GM23338 (cell line): ENCODE measurements at regions not wholly inside any gene's neighbourhood (a gene's known extent, or its start where the extent isn't known, plus 50 kb on each side); places are given as distances from the start of the nearest gene placed in this dataset.

Experiments
- ATAC-seq: fragments of 200-7000 bp; cut with Tn5 transposase; 3 replicates; pipeline ENCODE4 v1.9.1; 2020
- DNase-seq: peaks from one replicate; pipeline ENCODE4 v3.0.0-alpha.2; 2015; ENCODE audit warnings: low spot score
- H2AFZ ChIP-seq: fragments of 200-600 bp; sonication (generic); 2 replicates; pipeline ENCODE4 v1.8.0; 2016; ENCODE audit warnings: antibody characterized with exemption, mild to moderate bottlenecking, moderate library complexity
- H3F3A ChIP-seq: fragments of 200-600 bp; sonication (generic); replicated peaks from 2 replicates; pipeline ENCODE4 v1.8.0; 2017; ENCODE audit warnings: antibody characterized with exemption, mixed run types, low read depth
- H3K27ac ChIP-seq: fragments of 200-600 bp; sonication (generic); 2 replicates; pipeline ENCODE4 v1.6.1; 2016; ENCODE audit warnings: low read depth
- H3K27me3 ChIP-seq: fragments of 200-600 bp; sonication (generic); 2 replicates; pipeline ENCODE4 v1.8.0; 2016; ENCODE audit warnings: mild to moderate bottlenecking, mixed run types, moderate library complexity; ENCODE audit not compliant: insufficient read depth
- H3K36me3 ChIP-seq: fragments of 200-600 bp; sonication (generic); 2 replicates; pipeline ENCODE4 v1.8.0; 2016; ENCODE audit warnings: mild to moderate bottlenecking; ENCODE audit not compliant: insufficient read depth
- H3K4me1 ChIP-seq: fragments of 200-600 bp; sonication (generic); 2 replicates; pipeline ENCODE4 v1.8.0; 2016; ENCODE audit warnings: mild to moderate bottlenecking, moderate library complexity; ENCODE audit not compliant: insufficient read depth
- H3K4me2 ChIP-seq: fragments of 200-600 bp; sonication (generic); 2 replicates; pipeline ENCODE4 v1.7.1; 2017; ENCODE audit warnings: mixed run types
- H3K4me3 ChIP-seq: fragments of 200-600 bp; sonication (generic); 2 replicates; pipeline ENCODE4 v1.6.1; 2016; ENCODE audit warnings: mixed run types
- H3K79me2 ChIP-seq: fragments of 200-600 bp; sonication (generic); replicated peaks from 2 replicates; pipeline ENCODE4 v1.8.0; 2017; ENCODE audit warnings: mild to moderate bottlenecking; ENCODE audit not compliant: insufficient read depth
- H3K9me2 ChIP-seq: fragments of 200-600 bp; sonication (generic); 2 replicates; pipeline ENCODE4 v1.8.0; 2017; ENCODE audit not compliant: insufficient read depth
- H4K20me1 ChIP-seq: fragments of 200-600 bp; sonication (generic); replicated peaks from 2 replicates; pipeline ENCODE4 v1.8.0; 2017; ENCODE audit warnings: mild to moderate bottlenecking; ENCODE audit not compliant: insufficient read depth
- H3K27ac Mint-ChIP-seq: 2 replicates; pipeline ENCODE4 v1.8.0; 2020; ENCODE audit warnings: inconsistent platforms, mild to moderate bottlenecking, moderate library complexity, mixed read lengths
- H3K27me3 Mint-ChIP-seq: 3 replicates; pipeline ENCODE4 v1.8.0; 2022; ENCODE audit warnings: low read depth, mild to moderate bottlenecking, moderate library complexity, mixed read lengths, inconsistent platforms; ENCODE audit not compliant: insufficient read depth, poor library complexity
- H3K36me3 Mint-ChIP-seq: 3 replicates; pipeline ENCODE4 v1.8.0; 2021; ENCODE audit warnings: low read depth, mild to moderate bottlenecking, inconsistent platforms, moderate library complexity, mixed read lengths
- H3K4me1 Mint-ChIP-seq: 3 replicates; pipeline ENCODE4 v1.8.0; 2020; ENCODE audit warnings: mild to moderate bottlenecking, inconsistent platforms, mixed read lengths
- H3K4me3 Mint-ChIP-seq: 3 replicates; pipeline ENCODE4 v1.8.0; 2021; ENCODE audit warnings: moderate library complexity, mild to moderate bottlenecking, inconsistent platforms, mixed read lengths
- H3K9me3 Mint-ChIP-seq: 3 replicates; pipeline ENCODE4 v1.8.0; 2020; ENCODE audit warnings: moderate library complexity, mild to moderate bottlenecking, inconsistent platforms, mixed read lengths
- CREB1 ChIP-seq: fragments of 250-450 bp; sonication (Bioruptor Pico); IDR thresholded peaks from 2 replicates; pipeline ENCODE4 v1.5.0; 2020; ENCODE audit warnings: low read depth, mild to moderate bottlenecking, moderate library complexity
- EZH2 ChIP-seq: fragments of 200-600 bp; sonication (generic); IDR thresholded peaks from one replicate; pipeline ENCODE4 v1.8.0; 2017; ENCODE audit warnings: antibody characterized with exemption, mild to moderate bottlenecking, low read depth; ENCODE audit not compliant: unreplicated experiment
- NANOG ChIP-seq: IDR thresholded peaks from 2 replicates; pipeline ENCODE4 v1.6.1; 2016; ENCODE audit warnings: antibody characterized with exemption, borderline replicate concordance
- POLR2AphosphoS5 ChIP-seq: IDR thresholded peaks from 2 replicates; pipeline ENCODE4 v1.6.1; 2016; ENCODE audit warnings: antibody characterized with exemption, low read depth
- STAT1 ChIP-seq: IDR thresholded peaks from one replicate; pipeline ENCODE4 v1.6.1; 2016; ENCODE audit warnings: antibody characterized with exemption; ENCODE audit not compliant: unreplicated experiment
- ZNF114 ChIP-seq: fragments of 250-450 bp; sonication (Bioruptor Pico); IDR thresholded peaks from 2 replicates; pipeline ENCODE4 v1.5.0; 2020; ENCODE audit warnings: mild to moderate bottlenecking, moderate library complexity
- ZNF331 ChIP-seq: fragments of 250-450 bp; sonication (Bioruptor Pico); IDR thresholded peaks from 2 replicates; pipeline ENCODE4 v1.5.0; 2020; ENCODE audit warnings: low read depth, mild to moderate bottlenecking, moderate library complexity
- TF ChIP-seq, protein P1 (sequence below): IDR thresholded peaks from one replicate; pipeline ENCODE4 v1.6.1; 2018; ENCODE audit warnings: antibody characterized with exemption; ENCODE audit not compliant: unreplicated experiment
- TF ChIP-seq, protein P2 (sequence below): fragments of 250-450 bp; sonication (Bioruptor Pico); IDR thresholded peaks from 2 replicates; pipeline ENCODE4 v1.5.0; 2020; ENCODE audit warnings: mild to moderate bottlenecking, moderate library complexity
- TF ChIP-seq, protein P3 (sequence below): IDR thresholded peaks from 2 replicates; pipeline ENCODE4 v1.6.1; 2016; ENCODE audit warnings: antibody characterized with exemption

DNA sequence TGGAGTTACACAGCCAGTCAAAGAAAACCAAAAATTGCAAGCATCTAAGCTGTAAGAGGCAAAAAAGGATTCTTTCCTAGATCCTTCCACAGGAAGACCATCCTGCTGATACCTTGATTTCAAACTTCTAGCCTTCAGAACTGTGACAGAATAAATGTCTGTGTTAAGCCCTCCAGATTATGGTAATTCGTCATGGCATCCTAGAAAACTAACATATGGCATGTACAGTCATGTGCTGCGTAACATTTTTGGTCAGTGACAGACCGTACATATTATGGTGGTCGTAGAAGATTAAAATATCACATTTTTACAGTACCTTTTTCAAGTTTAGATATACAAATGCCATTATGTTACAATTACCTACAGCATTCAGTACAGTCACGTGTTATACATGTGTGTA lies 660.9 kb upstream of the LMO3 start (continued):
- TF ChIP-seq, protein P1, sequence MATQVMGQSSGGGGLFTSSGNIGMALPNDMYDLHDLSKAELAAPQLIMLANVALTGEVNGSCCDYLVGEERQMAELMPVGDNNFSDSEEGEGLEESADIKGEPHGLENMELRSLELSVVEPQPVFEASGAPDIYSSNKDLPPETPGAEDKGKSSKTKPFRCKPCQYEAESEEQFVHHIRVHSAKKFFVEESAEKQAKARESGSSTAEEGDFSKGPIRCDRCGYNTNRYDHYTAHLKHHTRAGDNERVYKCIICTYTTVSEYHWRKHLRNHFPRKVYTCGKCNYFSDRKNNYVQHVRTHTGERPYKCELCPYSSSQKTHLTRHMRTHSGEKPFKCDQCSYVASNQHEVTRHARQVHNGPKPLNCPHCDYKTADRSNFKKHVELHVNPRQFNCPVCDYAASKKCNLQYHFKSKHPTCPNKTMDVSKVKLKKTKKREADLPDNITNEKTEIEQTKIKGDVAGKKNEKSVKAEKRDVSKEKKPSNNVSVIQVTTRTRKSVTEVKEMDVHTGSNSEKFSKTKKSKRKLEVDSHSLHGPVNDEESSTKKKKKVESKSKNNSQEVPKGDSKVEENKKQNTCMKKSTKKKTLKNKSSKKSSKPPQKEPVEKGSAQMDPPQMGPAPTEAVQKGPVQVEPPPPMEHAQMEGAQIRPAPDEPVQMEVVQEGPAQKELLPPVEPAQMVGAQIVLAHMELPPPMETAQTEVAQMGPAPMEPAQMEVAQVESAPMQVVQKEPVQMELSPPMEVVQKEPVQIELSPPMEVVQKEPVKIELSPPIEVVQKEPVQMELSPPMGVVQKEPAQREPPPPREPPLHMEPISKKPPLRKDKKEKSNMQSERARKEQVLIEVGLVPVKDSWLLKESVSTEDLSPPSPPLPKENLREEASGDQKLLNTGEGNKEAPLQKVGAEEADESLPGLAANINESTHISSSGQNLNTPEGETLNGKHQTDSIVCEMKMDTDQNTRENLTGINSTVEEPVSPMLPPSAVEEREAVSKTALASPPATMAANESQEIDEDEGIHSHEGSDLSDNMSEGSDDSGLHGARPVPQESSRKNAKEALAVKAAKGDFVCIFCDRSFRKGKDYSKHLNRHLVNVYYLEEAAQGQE: no peak
- no peak for TF ChIP-seq ZNF114 (CRISPR knock-in tag)
- TF ChIP-seq, protein P2, sequence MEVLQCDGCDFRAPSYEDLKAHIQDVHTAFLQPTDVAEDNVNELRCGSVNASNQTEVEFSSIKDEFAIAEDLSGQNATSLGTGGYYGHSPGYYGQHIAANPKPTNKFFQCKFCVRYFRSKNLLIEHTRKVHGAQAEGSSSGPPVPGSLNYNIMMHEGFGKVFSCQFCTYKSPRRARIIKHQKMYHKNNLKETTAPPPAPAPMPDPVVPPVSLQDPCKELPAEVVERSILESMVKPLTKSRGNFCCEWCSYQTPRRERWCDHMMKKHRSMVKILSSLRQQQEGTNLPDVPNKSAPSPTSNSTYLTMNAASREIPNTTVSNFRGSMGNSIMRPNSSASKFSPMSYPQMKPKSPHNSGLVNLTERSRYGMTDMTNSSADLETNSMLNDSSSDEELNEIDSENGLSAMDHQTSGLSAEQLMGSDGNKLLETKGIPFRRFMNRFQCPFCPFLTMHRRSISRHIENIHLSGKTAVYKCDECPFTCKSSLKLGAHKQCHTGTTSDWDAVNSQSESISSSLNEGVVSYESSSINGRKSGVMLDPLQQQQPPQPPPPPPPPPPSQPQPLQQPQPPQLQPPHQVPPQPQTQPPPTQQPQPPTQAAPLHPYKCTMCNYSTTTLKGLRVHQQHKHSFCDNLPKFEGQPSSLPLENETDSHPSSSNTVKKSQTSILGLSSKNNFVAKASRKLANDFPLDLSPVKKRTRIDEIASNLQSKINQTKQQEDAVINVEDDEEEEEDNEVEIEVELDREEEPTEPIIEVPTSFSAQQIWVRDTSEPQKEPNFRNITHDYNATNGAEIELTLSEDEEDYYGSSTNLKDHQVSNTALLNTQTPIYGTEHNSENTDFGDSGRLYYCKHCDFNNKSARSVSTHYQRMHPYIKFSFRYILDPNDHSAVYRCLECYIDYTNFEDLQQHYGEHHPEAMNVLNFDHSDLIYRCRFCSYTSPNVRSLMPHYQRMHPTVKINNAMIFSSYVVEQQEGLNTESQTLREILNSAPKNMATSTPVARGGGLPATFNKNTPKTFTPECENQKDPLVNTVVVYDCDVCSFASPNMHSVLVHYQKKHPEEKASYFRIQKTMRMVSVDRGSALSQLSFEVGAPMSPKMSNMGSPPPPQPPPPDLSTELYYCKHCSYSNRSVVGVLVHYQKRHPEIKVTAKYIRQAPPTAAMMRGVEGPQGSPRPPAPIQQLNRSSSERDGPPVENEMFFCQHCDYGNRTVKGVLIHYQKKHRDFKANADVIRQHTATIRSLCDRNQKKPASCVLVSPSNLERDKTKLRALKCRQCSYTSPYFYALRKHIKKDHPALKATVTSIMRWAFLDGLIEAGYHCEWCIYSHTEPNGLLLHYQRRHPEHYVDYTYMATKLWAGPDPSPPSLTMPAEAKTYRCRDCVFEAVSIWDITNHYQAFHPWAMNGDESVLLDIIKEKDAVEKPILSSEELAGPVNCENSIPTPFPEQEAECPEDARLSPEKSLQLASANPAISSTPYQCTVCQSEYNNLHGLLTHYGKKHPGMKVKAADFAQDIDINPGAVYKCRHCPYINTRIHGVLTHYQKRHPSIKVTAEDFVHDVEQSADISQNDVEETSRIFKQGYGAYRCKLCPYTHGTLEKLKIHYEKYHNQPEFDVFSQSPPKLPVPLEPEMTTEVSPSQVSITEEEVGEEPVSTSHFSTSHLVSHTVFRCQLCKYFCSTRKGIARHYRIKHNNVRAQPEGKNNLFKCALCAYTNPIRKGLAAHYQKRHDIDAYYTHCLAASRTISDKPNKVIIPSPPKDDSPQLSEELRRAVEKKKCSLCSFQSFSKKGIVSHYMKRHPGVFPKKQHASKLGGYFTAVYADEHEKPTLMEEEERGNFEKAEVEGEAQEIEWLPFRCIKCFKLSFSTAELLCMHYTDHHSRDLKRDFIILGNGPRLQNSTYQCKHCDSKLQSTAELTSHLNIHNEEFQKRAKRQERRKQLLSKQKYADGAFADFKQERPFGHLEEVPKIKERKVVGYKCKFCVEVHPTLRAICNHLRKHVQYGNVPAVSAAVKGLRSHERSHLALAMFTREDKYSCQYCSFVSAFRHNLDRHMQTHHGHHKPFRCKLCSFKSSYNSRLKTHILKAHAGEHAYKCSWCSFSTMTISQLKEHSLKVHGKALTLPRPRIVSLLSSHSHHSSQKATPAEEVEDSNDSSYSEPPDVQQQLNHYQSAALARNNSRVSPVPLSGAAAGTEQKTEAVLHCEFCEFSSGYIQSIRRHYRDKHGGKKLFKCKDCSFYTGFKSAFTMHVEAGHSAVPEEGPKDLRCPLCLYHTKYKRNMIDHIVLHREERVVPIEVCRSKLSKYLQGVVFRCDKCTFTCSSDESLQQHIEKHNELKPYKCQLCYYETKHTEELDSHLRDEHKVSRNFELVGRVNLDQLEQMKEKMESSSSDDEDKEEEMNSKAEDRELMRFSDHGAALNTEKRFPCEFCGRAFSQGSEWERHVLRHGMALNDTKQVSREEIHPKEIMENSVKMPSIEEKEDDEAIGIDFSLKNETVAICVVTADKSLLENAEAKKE (CRISPR knock-in tag): no peak
- TF ChIP-seq NANOG: no peak
- no peak for TF ChIP-seq STAT1

DNA sequence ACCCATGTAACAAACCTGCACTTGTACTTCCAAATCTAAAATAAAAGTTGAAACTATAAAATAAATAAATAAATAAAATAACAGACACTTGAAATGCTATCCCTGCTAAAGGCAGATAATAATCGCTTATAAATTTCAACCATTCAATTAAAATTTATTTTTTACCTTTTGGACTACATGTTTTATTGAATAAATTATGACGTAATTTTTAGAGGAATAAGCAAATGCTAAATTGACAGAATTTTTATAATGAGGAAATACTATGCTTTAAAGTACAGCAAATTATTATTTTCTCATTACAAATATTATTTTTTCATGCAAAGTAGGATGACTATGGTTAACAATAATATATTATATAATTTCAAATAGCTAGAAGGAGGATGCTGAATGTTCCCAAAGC lies 658.6 kb upstream of the LMO3 start:
- Histone ChIP-seq H3K27me3 (no peaks in the 10 kb centered on the region), H3K36me3 (no peaks in the 10 kb centered on the region; the same call in 1 of the 2 replicates), H3K4me1 (no peaks in the 10 kb centered on the region), H3K9me2 (no peaks in the 10 kb centered on the region), H4K20me1 (no peaks in the 10 kb centered on the region), H3F3A (no peaks in the 10 kb centered on the region), H3K4me2 (no peak overlapping the region), H3K79me2 (no peaks in the 10 kb centered on the region), H2AFZ (no peak overlapping the region), H3K4me3 (no peak overlapping the region), H3K27ac (no peak overlapping the region)
- Mint-ChIP-seq H3K4me3 (no peak overlapping the region), H3K27me3 (no peaks in the 10 kb centered on the region), H3K4me1 (no peaks in the 10 kb centered on the region), H3K27ac (no peak overlapping the region), H3K36me3 (no peaks in the 10 kb centered on the region), H3K9me3 (no peaks in the 10 kb centered on the region)
- DNase-seq (no peak), ATAC-seq (no peak)
- TF ChIP-seq EZH2 (no peak), ZNF331 (CRISPR knock-in tag) (no peak), POLR2AphosphoS5 (no peak), CREB1 (CRISPR knock-in tag) (no peak), ZNF114 (CRISPR knock-in tag) (no peak)
- TF ChIP-seq, protein P3, sequence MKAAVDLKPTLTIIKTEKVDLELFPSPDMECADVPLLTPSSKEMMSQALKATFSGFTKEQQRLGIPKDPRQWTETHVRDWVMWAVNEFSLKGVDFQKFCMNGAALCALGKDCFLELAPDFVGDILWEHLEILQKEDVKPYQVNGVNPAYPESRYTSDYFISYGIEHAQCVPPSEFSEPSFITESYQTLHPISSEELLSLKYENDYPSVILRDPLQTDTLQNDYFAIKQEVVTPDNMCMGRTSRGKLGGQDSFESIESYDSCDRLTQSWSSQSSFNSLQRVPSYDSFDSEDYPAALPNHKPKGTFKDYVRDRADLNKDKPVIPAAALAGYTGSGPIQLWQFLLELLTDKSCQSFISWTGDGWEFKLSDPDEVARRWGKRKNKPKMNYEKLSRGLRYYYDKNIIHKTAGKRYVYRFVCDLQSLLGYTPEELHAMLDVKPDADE: no peak
